HCT116 (cell line): ENCODE measurements at regions not wholly inside any gene's neighbourhood (a gene's known extent, or its start where the extent isn't known, plus 50 kb on each side); places are given as distances from the start of the nearest gene placed in this dataset.

Experiments
- ATAC-seq: fragments of 200-7000 bp; cut with Tn5 transposase; 2 replicates; pipeline ENCODE4 v1.9.1; 2020; ENCODE audit warnings: mild to moderate bottlenecking, moderate library complexity
- BruUV-seq: library from RNA; stranded (reverse); fragments of 400-500 nt; replicated peaks from 2 replicates; lab custom pipeline; 2021; lab: Mats Ljungman, UMichigan
- CTCF ChIA-PET: fragments of 300-600 bp; sonication (Branson Sonifier 250); formaldehyde crosslinking; loops from one replicate; lab custom pipeline; 2021; ENCODE audit warnings: antibody characterized with exemption; lab: Charles Lee
- POLR2A ChIA-PET: fragments of 300-600, 350-600 bp; sonication (Branson Sonifier 250); formaldehyde crosslinking; loops from one replicate; lab custom pipeline; 2021; ENCODE audit warnings: antibody characterized with exemption; lab: Charles Lee
- RAD21 ChIA-PET, 2 experiments: fragments of 300-600 bp; sonication (Branson Sonifier 250); formaldehyde crosslinking; loops; one replicate each; lab custom pipeline; 2023; ENCODE audit warnings: low total read pairs in 2 of 2; ENCODE audit not compliant: uncharacterized antibody in 2 of 2, unreplicated experiment in 2 of 2, low non-redundant PET in 1 of 2; lab: Charles Lee
- DNase-seq: peaks from one replicate; pipeline ENCODE4 v3.0.0-alpha.2; 2010; ENCODE audit warnings: low read depth, low spot score
- H2AFZ ChIP-seq: fragments of 200-600 bp; shearing (Covaris generic), sonication (generic); 2 replicates; pipeline ENCODE4 v1.6.1; 2017; ENCODE audit warnings: low read depth, mixed run types, mixed read lengths, antibody characterized with exemption, low read length; ENCODE audit not compliant: poor library complexity, severe bottlenecking
- H3K27ac ChIP-seq: 2 replicates; pipeline ENCODE4 v1.5.1; 2012; ENCODE audit warnings: low read depth, low read length
- H3K27me3 ChIP-seq: fragments of 200-600 bp; sonication (generic); 2 replicates; pipeline ENCODE4 v1.6.1; 2016; ENCODE audit warnings: mixed run types, low read length, mixed read lengths; ENCODE audit not compliant: insufficient read depth
- H3K36me3 ChIP-seq, 2 experiments: fragments of 200-500 bp in 1 of 2; fragments of 200-600 bp in 1 of 2; sonication (Bioruptor generic) in 1 of 2; sonication (generic) in 1 of 2; 2 replicates each; pipeline versions ENCODE4 v1.5.1 to v1.6.1; 2014 to 2016; ENCODE audit warnings: low read length in 2 of 2, inconsistent platforms in 1 of 2, mixed read lengths in 1 of 2, mixed run types in 1 of 2; ENCODE audit not compliant: insufficient read depth in 2 of 2, control insufficient read depth in 1 of 2
- H3K4me1 ChIP-seq, 2 experiments: fragments of 200-600 bp in 1 of 2; sonication (generic) in 1 of 2; 2 replicates each; pipeline versions ENCODE4 v1.5.1 to v1.6.1; 2012 to 2017; ENCODE audit warnings: low read length in 2 of 2, inconsistent platforms in 1 of 2, mild to moderate bottlenecking in 1 of 2, mixed read lengths in 1 of 2, mixed run types in 1 of 2, moderate library complexity in 1 of 2; ENCODE audit not compliant: insufficient read depth in 2 of 2, control insufficient read depth in 1 of 2
- H3K4me2 ChIP-seq: fragments of 200-600 bp; sonication (generic); 2 replicates; pipeline ENCODE4 v1.6.1; 2017; ENCODE audit warnings: mixed run types, low read length, mixed read lengths
- H3K4me3 ChIP-seq, 2 experiments: fragments of 200-600 bp in 1 of 2; sonication (generic) in 1 of 2; replicated peaks in 1 of 2; 2 replicates each; pipeline ENCODE4 v1.5.1; 2011 to 2016; ENCODE audit warnings: low read length in 2 of 2, control low read depth in 1 of 2, low read depth in 1 of 2, mild to moderate bottlenecking in 1 of 2, mixed read lengths in 1 of 2, mixed run types in 1 of 2
- H3K79me2 ChIP-seq: fragments of 200-600 bp; sonication (generic); 2 replicates; pipeline ENCODE4 v1.6.1; 2017; ENCODE audit warnings: mild to moderate bottlenecking, mixed run types, low read length, moderate library complexity, mixed read lengths; ENCODE audit not compliant: insufficient read depth
- H3K9ac ChIP-seq: fragments of 200-600 bp; sonication (generic); 2 replicates; pipeline ENCODE4 v1.6.1; 2016; ENCODE audit warnings: low read length, mixed read lengths
- H3K9me2 ChIP-seq: fragments of 200-600 bp; sonication (generic), shearing (Covaris generic); 2 replicates; pipeline ENCODE4 v1.6.1; 2017; ENCODE audit warnings: mixed run types, mild to moderate bottlenecking, moderate library complexity; ENCODE audit not compliant: insufficient read depth
- H3K9me3 ChIP-seq, 2 experiments: fragments of 200-500 bp in 1 of 2; fragments of 200-600 bp in 1 of 2; sonication (Bioruptor generic) in 1 of 2; sonication (generic) in 1 of 2; 2 replicates each; pipeline ENCODE4 v1.6.1; 2014 to 2017; ENCODE audit warnings: low read length in 2 of 2, mixed read lengths in 2 of 2, inconsistent platforms in 1 of 2, low read depth in 1 of 2, mild to moderate bottlenecking in 1 of 2, mixed run types in 1 of 2, moderate library complexity in 1 of 2; ENCODE audit not compliant: control insufficient read depth in 1 of 2, insufficient read depth in 1 of 2
- H4K20me1 ChIP-seq: fragments of 200-600 bp; sonication (generic), shearing (Covaris generic); 2 replicates; pipeline ENCODE4 v1.6.1; 2017; ENCODE audit warnings: mixed run types, mild to moderate bottlenecking, moderate library complexity; ENCODE audit not compliant: insufficient read depth
- CEBPB ChIP-seq: IDR thresholded peaks from 2 replicates; pipeline ENCODE4 v1.6.1; 2012; ENCODE audit warnings: low read depth
- CTCF ChIP-seq, 3 experiments: fragments of 200-600 bp in 1 of 3; sonication (generic) in 1 of 3; IDR thresholded peaks in 2 of 3; conservative IDR thresholded peaks in 1 of 3; 2 replicates each; pipeline ENCODE4 v1.5.1; 2012 to 2017; ENCODE audit warnings: low read depth in 2 of 3, low read length in 2 of 3, antibody characterized with exemption in 1 of 3, borderline replicate concordance in 1 of 3, control low read depth in 1 of 3, mild to moderate bottlenecking in 1 of 3, mixed read lengths in 1 of 3, mixed run types in 1 of 3, moderate library complexity in 1 of 3; ENCODE audit not compliant: insufficient read depth in 1 of 3
- EGR1 ChIP-seq: IDR thresholded peaks from 2 replicates; pipeline ENCODE4 v1.6.1; 2012; ENCODE audit warnings: low read depth
- ELF1 ChIP-seq: IDR thresholded peaks from 2 replicates; pipeline ENCODE4 v1.6.1; 2012; ENCODE audit warnings: low read depth, borderline replicate concordance
- EZH2 ChIP-seq: fragments of 200-600 bp; sonication (generic); IDR thresholded peaks from 2 replicates; pipeline ENCODE4 v1.6.1; 2017; ENCODE audit warnings: antibody characterized with exemption, mixed run types
- JUND ChIP-seq: IDR thresholded peaks from 2 replicates; pipeline ENCODE4 v1.6.1; 2012
- RAD21 ChIP-seq: IDR thresholded peaks from 2 replicates; pipeline ENCODE4 v1.6.1; 2012; ENCODE audit warnings: low read depth, mild to moderate bottlenecking
- SP1 ChIP-seq: IDR thresholded peaks from 2 replicates; pipeline ENCODE4 v1.6.1; 2012; ENCODE audit warnings: low read depth
- TCF7L2 ChIP-seq: IDR thresholded peaks from 2 replicates; pipeline ENCODE4 v1.7.0; 2011; ENCODE audit warnings: borderline replicate concordance, inconsistent platforms; ENCODE audit not compliant: insufficient read depth, insufficient read length; ENCODE audit errors: extremely low read depth
- ZFX ChIP-seq: fragments of 450-650 bp; IDR thresholded peaks from 2 replicates; pipeline ENCODE4 v1.6.1; 2017
- intact Hi-C: fragments of 100-400 bp; cut with micrococcal nuclease; formaldehyde crosslinking; loops from 2 replicates; pipeline ENCODE4 v1.10.0; 2022
- TF ChIP-seq, protein P1 (sequence below): IDR thresholded peaks from 2 replicates; pipeline ENCODE4 v1.6.1; 2012

DNA sequence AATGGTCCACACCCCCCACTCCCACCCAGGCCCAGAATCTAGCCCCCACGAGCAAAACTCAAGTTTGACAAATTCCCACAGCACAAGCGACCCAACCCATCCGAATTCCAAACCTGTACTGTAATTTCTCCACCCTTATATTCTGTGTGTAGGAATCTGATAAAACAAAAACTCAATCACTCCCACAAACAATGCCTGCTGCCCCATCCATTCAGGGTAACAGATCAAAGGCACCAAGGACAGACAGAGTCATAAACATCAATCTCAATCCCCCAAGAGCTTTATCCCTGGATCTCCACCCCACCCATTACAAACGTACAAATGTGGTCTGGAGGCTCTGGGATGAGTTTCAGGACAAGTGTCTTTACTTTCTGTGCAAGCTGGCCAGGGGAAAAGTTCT lies 157.8 kb downstream of the AXIN2 start:
- ChIA-PET CTCF (no interaction called here), POLR2A (no interaction called here), RAD21 (no interaction called here)
- Histone ChIP-seq H3K27ac (no peak overlapping the region), H3K36me3 (no peaks in the 10 kb centered on the region), H3K4me2 (no peak overlapping the region), H4K20me1 (no peaks in the 10 kb centered on the region), H3K4me1 (no peaks in the 10 kb centered on the region), H3K9me2 (no peaks in the 10 kb centered on the region), H3K27me3 (no peaks in the 10 kb centered on the region; the same call in 1 of the 2 replicates), H3K9me3 (no peaks in the 10 kb centered on the region), H3K9ac (no peak overlapping the region), H3K79me2 (no peaks in the 10 kb centered on the region), H3K4me3 (no peak overlapping the region), H2AFZ (no peak overlapping the region)
- no TSS peak for BruUV-seq
- no peak for TF ChIP-seq CEBPB
- no peak for TF ChIP-seq SP1
- no peak for TF ChIP-seq RAD21
- TF ChIP-seq, protein P1, sequence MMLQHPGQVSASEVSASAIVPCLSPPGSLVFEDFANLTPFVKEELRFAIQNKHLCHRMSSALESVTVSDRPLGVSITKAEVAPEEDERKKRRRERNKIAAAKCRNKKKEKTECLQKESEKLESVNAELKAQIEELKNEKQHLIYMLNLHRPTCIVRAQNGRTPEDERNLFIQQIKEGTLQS, result no peak
- TF ChIP-seq JUND, result no peak
- no peak for TF ChIP-seq ELF1
- TF ChIP-seq EZH2, result no peak
- no peak for TF ChIP-seq EGR1
- TF ChIP-seq ZFX, result no peak
- no peak for TF ChIP-seq CTCF (IDR thresholded peaks at IDR 0.05 in 2 of 3, conservative IDR thresholded peaks at IDR 0.05 in 1 of 3; ENCODE audit: borderline replicate concordance in 1 of 3, insufficient read depth in 1 of 3, low read depth in 2 of 3, low read length in 2 of 3)
- no peak for TF ChIP-seq TCF7L2
- no peak for ATAC-seq
- intact Hi-C loops, result no loop called here
- DNase-seq, result no peak
